ENCODE measurements at regions not wholly inside any gene's neighbourhood (a gene's known extent, or its start where the extent isn't known, plus 50 kb on each side); places are given as distances from the start of the nearest gene placed in this dataset.

DNA sequence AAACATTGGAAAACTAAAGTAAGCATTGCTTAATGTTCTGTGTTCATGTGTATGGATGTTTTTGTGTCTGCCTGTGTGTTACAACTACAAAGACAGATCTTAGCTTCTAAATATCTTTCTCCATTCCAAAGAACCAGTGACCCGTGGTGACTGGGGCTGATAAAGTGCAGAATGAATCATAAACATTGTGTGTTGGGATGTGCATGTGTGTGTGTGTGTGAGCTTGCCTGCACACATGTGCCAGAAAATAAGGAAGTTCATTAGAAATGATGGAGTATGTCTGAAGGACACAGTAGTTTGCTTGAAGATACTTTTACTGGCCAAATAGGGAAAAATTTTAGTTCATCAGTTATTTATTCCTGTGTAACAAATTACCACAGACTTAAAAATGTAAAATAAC lies 756.6 kb upstream of the CELF4 start:
- Histone ChIP-seq H3K27me3 (replicated peaks in 1 of 2; ENCODE audit: control insufficient read depth in 2 of 2, extremely low read depth in 1 of 2, insufficient read depth in 2 of 2, low read length in 1 of 2) (no peaks in the 10 kb centered on the region), H3K9me3 (no peaks in the 10 kb centered on the region), H3K4me3 (ENCODE audit: control insufficient read depth in 1 of 2, extremely low read depth in 1 of 2, low read length in 1 of 2) (no peak overlapping the region), H3K36me3 (ENCODE audit: control insufficient read depth in 2 of 2, extremely low read depth in 1 of 2, insufficient read depth in 1 of 2, low read length in 1 of 2) (no peaks in the 10 kb centered on the region), H3K4me1 (ENCODE audit: control insufficient read depth in 1 of 2, extremely low read depth in 1 of 2, insufficient read depth in 2 of 2, low read length in 2 of 2) (no peaks in the 10 kb centered on the region), H3K27ac (ENCODE audit: low read length) (no peak overlapping the region)
- no peak overlapping the region for H3K27ac Mint-ChIP-seq
- H3K36me3 Mint-ChIP-seq: no peaks in the 10 kb centered on the region
- peaks cover 3 to 14% (median 14%) of the 10 kb centered on the region in 3 donors for H3K9me3 Mint-ChIP-seq
- H3K4me3 Mint-ChIP-seq: no peak overlapping the region
- ATAC-seq (replicated peaks in 1 of 4): no peak
- no peaks in the 10 kb centered on the region for H3K27me3 Mint-ChIP-seq
- ChIA-PET CTCF (no interaction called here), POLR2A (no interaction called here)
- WGBS (ENCODE audit: insufficient coverage): no CpG with 5 or more reads among the region's 1 CpG
- no peak for DNase-seq
- no peaks in the 10 kb centered on the region for H3K4me1 Mint-ChIP-seq

DNA sequence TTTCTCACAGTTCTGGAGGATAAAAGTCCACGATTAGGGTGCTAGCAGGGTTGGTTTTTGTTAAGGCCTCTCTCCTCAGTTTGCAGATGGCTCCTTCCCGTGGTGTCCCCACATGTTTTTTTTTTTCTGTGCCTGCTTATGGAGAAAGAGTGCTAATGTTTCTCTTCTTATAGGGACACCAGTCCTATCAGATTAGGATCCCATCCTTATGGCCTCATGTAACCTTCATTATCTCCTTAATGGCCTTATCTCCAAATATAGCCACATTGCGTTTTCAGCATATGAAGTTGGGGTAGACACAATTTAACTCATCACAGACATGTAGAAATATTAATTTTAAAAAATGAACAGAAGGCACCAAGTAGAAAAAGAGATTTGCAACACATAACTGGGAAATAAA lies 755.7 kb upstream of the CELF4 start:
- no peak overlapping the region for H3K4me3 ChIP-seq (ENCODE audit: control insufficient read depth in 1 of 2, extremely low read depth in 1 of 2, low read length in 1 of 2)
- no peaks in the 10 kb centered on the region for H3K36me3 ChIP-seq (ENCODE audit: control insufficient read depth in 2 of 2, extremely low read depth in 1 of 2, insufficient read depth in 1 of 2, low read length in 1 of 2)
- Mint-ChIP-seq H3K4me1 (no peaks in the 10 kb centered on the region), H3K4me3 (no peak overlapping the region), H3K36me3 (no peaks in the 10 kb centered on the region), H3K27me3 (no peaks in the 10 kb centered on the region), H3K9me3 (peaks cover 3 to 14% (median 14%) of the 10 kb centered on the region in 3 donors), H3K27ac (no peak overlapping the region)
- DNase-seq (no peak), ATAC-seq (replicated peaks in 1 of 4) (no peak)
- H3K4me1 ChIP-seq (ENCODE audit: control insufficient read depth in 1 of 2, extremely low read depth in 1 of 2, insufficient read depth in 2 of 2, low read length in 2 of 2): no peaks in the 10 kb centered on the region
- POLR2A ChIA-PET: no interaction called here
- no CpG with 5 or more reads among the region's 3 CpGs for WGBS (ENCODE audit: insufficient coverage)
- CTCF ChIA-PET: no interaction called here
- no peak overlapping the region for H3K27ac ChIP-seq (ENCODE audit: low read length)
- H3K27me3 ChIP-seq (replicated peaks in 1 of 2; ENCODE audit: control insufficient read depth in 2 of 2, extremely low read depth in 1 of 2, insufficient read depth in 2 of 2, low read length in 1 of 2): no peaks in the 10 kb centered on the region
- H3K9me3 ChIP-seq: no peaks in the 10 kb centered on the region

DNA sequence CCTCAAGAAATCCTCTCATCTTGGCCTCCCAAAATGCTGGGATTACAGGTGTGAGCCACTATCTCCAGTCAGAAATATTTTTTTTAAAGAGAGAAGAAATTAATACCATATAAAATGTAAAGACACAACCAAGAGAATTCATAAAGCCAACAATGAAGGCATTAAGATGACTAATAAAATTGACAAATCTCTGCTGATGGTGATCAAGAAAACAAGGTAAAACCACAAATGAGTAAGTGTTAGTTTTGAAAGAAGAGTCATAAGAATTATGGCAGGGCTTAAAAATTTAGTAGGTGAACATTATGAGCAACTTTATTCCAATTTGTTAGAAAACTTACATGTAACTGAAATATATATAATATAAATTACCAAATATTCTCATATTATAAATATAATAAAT lies 752.8 kb upstream of the CELF4 start:
- Mint-ChIP-seq H3K4me1 (no peaks in the 10 kb centered on the region), H3K27me3 (peaks cover 0 to 4% of the 10 kb centered on the region in 2 donors), H3K36me3 (no peaks in the 10 kb centered on the region), H3K9me3 (peaks cover 3 to 12% (median 6%) of the 10 kb centered on the region in 3 donors), H3K4me3 (no peak overlapping the region), H3K27ac (no peak overlapping the region)
- ChIA-PET CTCF (no interaction called here), POLR2A (no interaction called here)
- no peak for ATAC-seq (replicated peaks in 1 of 4)
- no peaks in the 10 kb centered on the region for H3K4me1 ChIP-seq (ENCODE audit: control insufficient read depth in 1 of 2, extremely low read depth in 1 of 2, insufficient read depth in 2 of 2, low read length in 2 of 2)
- no peak for DNase-seq
- H3K27me3 ChIP-seq (replicated peaks in 1 of 2; ENCODE audit: control insufficient read depth in 2 of 2, extremely low read depth in 1 of 2, insufficient read depth in 2 of 2, low read length in 1 of 2): no peaks in the 10 kb centered on the region
- no peak overlapping the region for H3K27ac ChIP-seq (ENCODE audit: low read length)
- H3K4me3 ChIP-seq (ENCODE audit: control insufficient read depth in 1 of 2, extremely low read depth in 1 of 2, low read length in 1 of 2): no peak overlapping the region
- H3K9me3 ChIP-seq: no peaks in the 10 kb centered on the region
- H3K36me3 ChIP-seq (ENCODE audit: control insufficient read depth in 2 of 2, extremely low read depth in 1 of 2, insufficient read depth in 1 of 2, low read length in 1 of 2): no peaks in the 10 kb centered on the region

DNA sequence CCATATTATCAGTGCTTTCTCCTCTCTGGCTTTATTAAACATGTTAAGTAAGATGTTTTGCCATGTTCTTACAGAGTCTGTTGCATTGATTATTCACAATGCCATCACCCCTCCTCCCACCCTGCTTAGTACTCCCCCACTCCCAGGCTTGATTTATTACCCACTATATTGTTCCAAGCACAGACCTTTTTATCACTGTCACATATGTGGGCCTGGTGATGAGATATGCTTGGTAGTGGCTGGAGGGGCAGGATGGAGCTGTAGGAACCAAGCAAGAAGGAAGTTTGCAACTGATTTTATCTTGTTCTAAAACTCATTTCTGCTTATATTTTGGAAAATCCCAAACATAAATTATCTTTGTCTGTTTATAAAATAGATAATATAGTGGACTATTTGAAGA lies 748.2 kb upstream of the CELF4 start:
- Mint-ChIP-seq H3K36me3 (no peaks in the 10 kb centered on the region), H3K27me3 (peaks cover 0 to 4% of the 10 kb centered on the region in 2 donors)

DNA sequence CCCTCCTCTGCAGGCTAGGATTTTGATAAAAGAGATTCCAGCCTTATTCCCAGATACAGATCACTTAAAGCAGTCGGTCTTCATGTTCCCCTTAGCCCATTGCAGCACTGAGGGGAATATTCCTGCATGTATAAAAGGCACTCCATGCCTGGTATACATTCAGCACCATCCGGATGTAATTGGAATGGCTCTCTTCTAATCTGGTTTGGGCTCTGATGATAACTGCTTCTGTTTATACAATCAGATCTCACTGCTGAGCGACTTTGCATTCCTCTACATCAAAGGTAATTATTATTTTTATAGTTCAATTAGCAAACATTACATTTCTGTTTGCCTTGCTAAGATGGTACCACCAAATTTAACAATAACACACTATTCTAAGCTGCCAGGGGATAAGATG lies 746.9 kb upstream of the CELF4 start:
- no CpG with 5 or more reads among the region's 3 CpGs for WGBS (ENCODE audit: insufficient coverage)
- H3K4me3 ChIP-seq (ENCODE audit: control insufficient read depth in 1 of 2, extremely low read depth in 1 of 2, low read length in 1 of 2): no peak overlapping the region
- ATAC-seq (replicated peaks in 1 of 4): no peak
- H3K4me3 Mint-ChIP-seq: no peak overlapping the region
- H3K36me3 Mint-ChIP-seq: no peaks in the 10 kb centered on the region
- POLR2A ChIA-PET: no interaction called here
- H3K9me3 Mint-ChIP-seq: peaks cover 2 to 9% (median 6%) of the 10 kb centered on the region in 3 donors
- no peaks in the 10 kb centered on the region for H3K4me1 Mint-ChIP-seq
- CTCF ChIA-PET: no interaction called here
- no peak for DNase-seq
- no peak overlapping the region for H3K27ac Mint-ChIP-seq
- H3K9me3 ChIP-seq: no peaks in the 10 kb centered on the region
- H3K36me3 ChIP-seq (ENCODE audit: control insufficient read depth in 2 of 2, extremely low read depth in 1 of 2, insufficient read depth in 1 of 2, low read length in 1 of 2): no peaks in the 10 kb centered on the region
- peaks cover 0 to 4% of the 10 kb centered on the region in 2 donors for H3K27me3 Mint-ChIP-seq
- no peak overlapping the region for H3K27ac ChIP-seq (ENCODE audit: low read length)
- H3K27me3 ChIP-seq (replicated peaks in 1 of 2; ENCODE audit: control insufficient read depth in 2 of 2, extremely low read depth in 1 of 2, insufficient read depth in 2 of 2, low read length in 1 of 2): no peaks in the 10 kb centered on the region
- no peaks in the 10 kb centered on the region for H3K4me1 ChIP-seq (ENCODE audit: control insufficient read depth in 1 of 2, extremely low read depth in 1 of 2, insufficient read depth in 2 of 2, low read length in 2 of 2)

More for the DNA sequence above, 748.2 kb upstream of the CELF4 start:
- peaks cover 0 to 9% (median 6%) of the 10 kb centered on the region in 3 donors for H3K9me3 Mint-ChIP-seq
- no peaks in the 10 kb centered on the region for H3K4me1 Mint-ChIP-seq
- H3K27ac Mint-ChIP-seq: no peak overlapping the region
- ATAC-seq (replicated peaks in 1 of 4): no peak
- Histone ChIP-seq H3K4me1 (ENCODE audit: control insufficient read depth in 1 of 2, extremely low read depth in 1 of 2, insufficient read depth in 2 of 2, low read length in 2 of 2) (no peaks in the 10 kb centered on the region), H3K27me3 (replicated peaks in 1 of 2; ENCODE audit: control insufficient read depth in 2 of 2, extremely low read depth in 1 of 2, insufficient read depth in 2 of 2, low read length in 1 of 2) (no peaks in the 10 kb centered on the region), H3K4me3 (ENCODE audit: control insufficient read depth in 1 of 2, extremely low read depth in 1 of 2, low read length in 1 of 2) (no peak overlapping the region), H3K27ac (ENCODE audit: low read length) (no peak overlapping the region), H3K9me3 (no peaks in the 10 kb centered on the region), H3K36me3 (ENCODE audit: control insufficient read depth in 2 of 2, extremely low read depth in 1 of 2, insufficient read depth in 1 of 2, low read length in 1 of 2) (no peaks in the 10 kb centered on the region)
- CTCF ChIA-PET: no interaction called here
- POLR2A ChIA-PET: no interaction called here
- DNase-seq: no peak
- H3K4me3 Mint-ChIP-seq: no peak overlapping the region

DNA sequence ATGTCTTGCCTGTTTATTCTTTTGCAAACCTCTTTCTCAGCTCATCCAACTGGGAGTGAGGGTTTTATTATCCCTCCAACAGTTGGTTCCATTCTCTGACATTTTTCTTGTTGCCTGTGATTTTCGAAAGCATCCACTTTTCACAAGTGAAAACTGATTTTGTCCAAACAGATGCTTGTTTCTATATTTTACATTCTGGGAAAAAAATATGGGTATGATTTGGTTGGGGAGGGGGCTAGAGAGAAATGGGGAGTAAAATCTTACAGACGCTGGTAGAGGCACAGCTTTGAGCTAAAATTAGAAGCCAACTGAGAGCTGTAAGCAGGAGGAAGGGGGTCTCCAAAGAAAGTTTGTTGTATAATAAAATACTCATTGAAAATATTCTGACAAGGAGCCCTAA lies 745.3 kb upstream of the CELF4 start:
- ChIA-PET POLR2A (interaction anchor here in 1 of 2 donors (0.9 kb wide), 1 partner anchor 1445 kb away, joined by 3 read pairs; no protein-coding TSS in a partner anchor), CTCF (no interaction called here)
- Mint-ChIP-seq H3K27ac (no peak overlapping the region), H3K27me3 (peaks cover 0 to 4% of the 10 kb centered on the region in 2 donors), H3K9me3 (peaks cover 4 to 10% (median 6%) of the 10 kb centered on the region in 3 donors), H3K4me3 (no peak overlapping the region), H3K4me1 (no peaks in the 10 kb centered on the region), H3K36me3 (no peaks in the 10 kb centered on the region)
- Histone ChIP-seq H3K27me3 (replicated peaks in 1 of 2; ENCODE audit: control insufficient read depth in 2 of 2, extremely low read depth in 1 of 2, insufficient read depth in 2 of 2, low read length in 1 of 2) (no peaks in the 10 kb centered on the region), H3K27ac (ENCODE audit: low read length) (no peak overlapping the region), H3K4me1 (ENCODE audit: control insufficient read depth in 1 of 2, extremely low read depth in 1 of 2, insufficient read depth in 2 of 2, low read length in 2 of 2) (no peaks in the 10 kb centered on the region), H3K9me3 (no peaks in the 10 kb centered on the region), H3K4me3 (ENCODE audit: control insufficient read depth in 1 of 2, extremely low read depth in 1 of 2, low read length in 1 of 2) (no peak overlapping the region), H3K36me3 (ENCODE audit: control insufficient read depth in 2 of 2, extremely low read depth in 1 of 2, insufficient read depth in 1 of 2, low read length in 1 of 2) (no peaks in the 10 kb centered on the region)
- DNase-seq (no peak), ATAC-seq (replicated peaks in 1 of 4) (no peak)
- WGBS (ENCODE audit: insufficient coverage): no CpG with 5 or more reads among the region's 2 CpGs

DNA sequence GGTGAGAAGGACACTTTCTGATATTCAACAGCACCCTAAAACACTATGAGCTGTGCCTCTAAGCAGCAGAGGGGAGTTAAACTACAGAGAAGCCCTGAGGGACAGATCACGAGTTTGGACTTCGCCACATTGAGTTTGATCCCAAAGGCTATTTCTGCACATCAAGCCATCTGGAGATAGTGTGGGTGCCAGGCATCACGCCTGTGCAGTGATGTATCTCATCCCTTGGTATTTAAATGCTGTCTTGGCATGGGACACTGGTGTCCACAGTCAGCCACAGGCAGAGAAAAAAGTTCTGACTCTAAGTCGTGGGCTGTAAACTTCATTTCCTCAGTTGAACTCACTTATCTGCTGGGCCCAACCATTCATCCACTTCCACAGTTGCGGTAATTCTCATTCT lies 742.3 kb upstream of the CELF4 start:
- Mint-ChIP-seq H3K27ac (no peak overlapping the region), H3K9me3 (peaks cover 3 to 13% (median 5%) of the 10 kb centered on the region in 3 donors), H3K36me3 (no peaks in the 10 kb centered on the region), H3K4me3 (no peak overlapping the region), H3K27me3 (no peaks in the 10 kb centered on the region), H3K4me1 (no peaks in the 10 kb centered on the region)
- H3K27me3 ChIP-seq (replicated peaks in 1 of 2; ENCODE audit: control insufficient read depth in 2 of 2, extremely low read depth in 1 of 2, insufficient read depth in 2 of 2, low read length in 1 of 2): no peaks in the 10 kb centered on the region
- ChIA-PET CTCF (no interaction called here), POLR2A (interaction anchor here in 1 of 2 donors (0.7 kb wide), 1 partner anchor 712 kb away, joined by 7 read pairs; no protein-coding TSS in a partner anchor)
- no peaks in the 10 kb centered on the region for H3K36me3 ChIP-seq (ENCODE audit: control insufficient read depth in 2 of 2, extremely low read depth in 1 of 2, insufficient read depth in 1 of 2, low read length in 1 of 2)
- ATAC-seq (replicated peaks in 1 of 4) (no peak), DNase-seq (no peak)
- no peak overlapping the region for H3K4me3 ChIP-seq (ENCODE audit: control insufficient read depth in 1 of 2, extremely low read depth in 1 of 2, low read length in 1 of 2)
- H3K9me3 ChIP-seq: no peaks in the 10 kb centered on the region
- H3K4me1 ChIP-seq (ENCODE audit: control insufficient read depth in 1 of 2, extremely low read depth in 1 of 2, insufficient read depth in 2 of 2, low read length in 2 of 2): no peaks in the 10 kb centered on the region
- no peak overlapping the region for H3K27ac ChIP-seq (ENCODE audit: low read length)
- WGBS (ENCODE audit: insufficient coverage): 79% methylated on average over 3 of the region's 5 CpGs

Measured in T-cell (primary cell).